Ovary (tissue), 3 donors: ENCODE measurements at regions not wholly inside any gene's neighbourhood (a gene's known extent, or its start where the extent isn't known, plus 50 kb on each side); places are given as distances from the start of the nearest gene placed in this dataset.

ENCODE experiments used
- POLR2A ChIP-seq: fragments of 450-650 bp; IDR thresholded peaks from one replicate; pipeline ENCODE4 v1.6.1; 2017; ENCODE audit warnings: antibody characterized with exemption, mild to moderate bottlenecking, moderate library complexity
- TF ChIP-seq, protein P1 (sequence below), 3 donors: fragments of 450-650 bp in 2 of 3; fragments of 200-600 bp in 1 of 3; IDR thresholded peaks; one replicate each; pipeline versions ENCODE4 v1.5.1 to v1.8.0; 2016 to 2022; ENCODE audit warnings: antibody characterized with exemption in 3 of 3, mild to moderate bottlenecking in 1 of 3
- donor health status: DM: no; HTN: no; CAD: no.

DNA sequence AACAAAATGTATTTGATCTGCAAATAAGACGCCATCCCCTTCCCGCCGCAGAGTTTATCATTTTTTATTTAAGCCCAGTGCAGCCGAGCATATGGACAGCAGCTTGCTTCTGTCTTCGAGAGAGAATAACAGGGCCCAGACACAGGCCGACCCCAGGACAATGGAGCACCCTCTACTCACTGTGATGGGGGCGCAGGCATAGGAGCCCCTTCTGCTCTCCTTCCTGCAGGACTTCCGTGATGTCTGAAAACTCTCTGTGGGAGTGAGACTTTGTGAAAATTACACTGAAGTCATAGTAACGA, 134.8 kb downstream of the OAT start:
- TF ChIP-seq, protein P1, sequence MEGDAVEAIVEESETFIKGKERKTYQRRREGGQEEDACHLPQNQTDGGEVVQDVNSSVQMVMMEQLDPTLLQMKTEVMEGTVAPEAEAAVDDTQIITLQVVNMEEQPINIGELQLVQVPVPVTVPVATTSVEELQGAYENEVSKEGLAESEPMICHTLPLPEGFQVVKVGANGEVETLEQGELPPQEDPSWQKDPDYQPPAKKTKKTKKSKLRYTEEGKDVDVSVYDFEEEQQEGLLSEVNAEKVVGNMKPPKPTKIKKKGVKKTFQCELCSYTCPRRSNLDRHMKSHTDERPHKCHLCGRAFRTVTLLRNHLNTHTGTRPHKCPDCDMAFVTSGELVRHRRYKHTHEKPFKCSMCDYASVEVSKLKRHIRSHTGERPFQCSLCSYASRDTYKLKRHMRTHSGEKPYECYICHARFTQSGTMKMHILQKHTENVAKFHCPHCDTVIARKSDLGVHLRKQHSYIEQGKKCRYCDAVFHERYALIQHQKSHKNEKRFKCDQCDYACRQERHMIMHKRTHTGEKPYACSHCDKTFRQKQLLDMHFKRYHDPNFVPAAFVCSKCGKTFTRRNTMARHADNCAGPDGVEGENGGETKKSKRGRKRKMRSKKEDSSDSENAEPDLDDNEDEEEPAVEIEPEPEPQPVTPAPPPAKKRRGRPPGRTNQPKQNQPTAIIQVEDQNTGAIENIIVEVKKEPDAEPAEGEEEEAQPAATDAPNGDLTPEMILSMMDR (IDR thresholded peaks at IDR 0.05): no peak
- TF ChIP-seq POLR2A: no peak
